ENCODE measurements at regions not wholly inside any gene's neighbourhood (a gene's known extent, or its start where the extent isn't known, plus 50 kb on each side); places are given as distances from the start of the nearest gene placed in this dataset.

DNA sequence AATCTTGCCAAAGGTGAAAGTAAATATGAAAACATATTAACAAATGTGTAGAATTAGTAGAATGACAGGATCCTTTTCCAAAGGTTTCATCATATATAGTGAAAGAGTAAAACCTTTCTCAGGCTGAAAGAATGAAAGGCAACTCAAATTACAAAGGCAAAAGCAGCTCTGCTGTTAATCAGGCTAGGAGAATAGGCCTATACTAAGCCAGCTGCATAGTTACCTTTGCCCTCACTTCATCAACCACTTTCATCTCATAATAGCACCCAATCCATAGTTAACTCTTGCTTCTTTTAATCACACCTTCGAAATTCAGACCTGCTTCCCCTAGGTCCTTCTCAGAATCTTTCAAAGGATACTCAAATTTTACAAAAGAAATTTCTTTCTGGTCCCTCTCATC is 1167.6 kb upstream of the ATXN8OS start:
- no peaks in the 10 kb centered on the region for H3K79me2 ChIP-seq (ENCODE audit: control insufficient read depth, low read length)
- no peaks in the 10 kb centered on the region for H3K36me3 ChIP-seq (ENCODE audit: control insufficient read depth, low read length)
- H3K9me2 ChIP-seq (replicated peaks; ENCODE audit: control insufficient read depth, low read length): no peaks in the 10 kb centered on the region
- no peaks in the 10 kb centered on the region for H3K9me3 ChIP-seq (ENCODE audit: control insufficient read depth, insufficient read depth, low read length)
- no peak overlapping the region for H3K4me2 ChIP-seq (ENCODE audit: low read length)
- no peaks in the 10 kb centered on the region for H3F3A ChIP-seq (ENCODE audit: control insufficient read depth, insufficient read depth)
- no peaks in the 10 kb centered on the region for H4K20me1 ChIP-seq (ENCODE audit: control insufficient read depth, insufficient read depth, low read depth, low read length)
- H3K27me3 ChIP-seq (ENCODE audit: control insufficient read depth, low read length): no peaks in the 10 kb centered on the region
- no peak overlapping the region for H3K4me3 ChIP-seq (ENCODE audit: low read length)
- no peak overlapping the region for H3K27ac ChIP-seq (ENCODE audit: low read depth, low read length)
- TF ChIP-seq, protein P1, sequence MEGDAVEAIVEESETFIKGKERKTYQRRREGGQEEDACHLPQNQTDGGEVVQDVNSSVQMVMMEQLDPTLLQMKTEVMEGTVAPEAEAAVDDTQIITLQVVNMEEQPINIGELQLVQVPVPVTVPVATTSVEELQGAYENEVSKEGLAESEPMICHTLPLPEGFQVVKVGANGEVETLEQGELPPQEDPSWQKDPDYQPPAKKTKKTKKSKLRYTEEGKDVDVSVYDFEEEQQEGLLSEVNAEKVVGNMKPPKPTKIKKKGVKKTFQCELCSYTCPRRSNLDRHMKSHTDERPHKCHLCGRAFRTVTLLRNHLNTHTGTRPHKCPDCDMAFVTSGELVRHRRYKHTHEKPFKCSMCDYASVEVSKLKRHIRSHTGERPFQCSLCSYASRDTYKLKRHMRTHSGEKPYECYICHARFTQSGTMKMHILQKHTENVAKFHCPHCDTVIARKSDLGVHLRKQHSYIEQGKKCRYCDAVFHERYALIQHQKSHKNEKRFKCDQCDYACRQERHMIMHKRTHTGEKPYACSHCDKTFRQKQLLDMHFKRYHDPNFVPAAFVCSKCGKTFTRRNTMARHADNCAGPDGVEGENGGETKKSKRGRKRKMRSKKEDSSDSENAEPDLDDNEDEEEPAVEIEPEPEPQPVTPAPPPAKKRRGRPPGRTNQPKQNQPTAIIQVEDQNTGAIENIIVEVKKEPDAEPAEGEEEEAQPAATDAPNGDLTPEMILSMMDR (IDR thresholded peaks at IDR 0.05; ENCODE audit: low read depth, low read length, poor library complexity, severe bottlenecking): no peak
- no peaks in the 10 kb centered on the region for H3K4me1 ChIP-seq (ENCODE audit: control insufficient read depth, low read length)

DNA sequence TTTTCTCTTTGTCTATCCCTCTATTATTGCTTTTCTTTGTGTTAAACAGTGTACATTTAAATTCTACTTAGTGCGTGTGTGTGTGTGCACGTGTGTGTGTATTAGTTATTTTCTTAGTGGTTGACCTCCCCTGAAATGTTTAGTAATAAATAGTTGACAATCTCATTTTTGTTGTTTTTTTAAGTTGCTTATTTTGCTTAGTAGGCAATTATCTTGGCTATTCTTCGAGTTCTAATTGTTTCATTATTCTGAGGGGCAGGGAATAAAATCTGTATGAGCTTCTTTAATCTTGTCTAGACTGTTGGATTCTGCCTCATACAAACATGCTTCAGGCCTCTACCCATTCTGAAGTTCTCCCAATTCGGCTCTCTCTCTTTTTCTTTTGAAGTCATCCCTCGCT is 1169.0 kb upstream of the ATXN8OS start:
- Histone ChIP-seq H4K20me1 (ENCODE audit: control insufficient read depth, insufficient read depth, low read depth, low read length) (no peaks in the 10 kb centered on the region), H3F3A (ENCODE audit: control insufficient read depth, insufficient read depth) (no peaks in the 10 kb centered on the region), H3K79me2 (ENCODE audit: control insufficient read depth, low read length) (no peaks in the 10 kb centered on the region), H3K36me3 (ENCODE audit: control insufficient read depth, low read length) (no peaks in the 10 kb centered on the region), H3K27ac (ENCODE audit: low read depth, low read length) (no peak overlapping the region), H3K4me2 (ENCODE audit: low read length) (no peak overlapping the region), H3K27me3 (ENCODE audit: control insufficient read depth, low read length) (no peaks in the 10 kb centered on the region), H3K4me3 (ENCODE audit: low read length) (no peak overlapping the region), H3K9me2 (replicated peaks; ENCODE audit: control insufficient read depth, low read length) (no peaks in the 10 kb centered on the region), H3K9me3 (ENCODE audit: control insufficient read depth, insufficient read depth, low read length) (no peaks in the 10 kb centered on the region), H3K4me1 (ENCODE audit: control insufficient read depth, low read length) (no peaks in the 10 kb centered on the region)
- no peak for TF ChIP-seq EZH2phosphoT487 (IDR thresholded peaks at IDR 0.05; ENCODE audit: borderline replicate concordance, low read length)
- TF ChIP-seq, protein P1 (IDR thresholded peaks at IDR 0.05; ENCODE audit: low read depth, low read length, poor library complexity, severe bottlenecking): no peak

DNA sequence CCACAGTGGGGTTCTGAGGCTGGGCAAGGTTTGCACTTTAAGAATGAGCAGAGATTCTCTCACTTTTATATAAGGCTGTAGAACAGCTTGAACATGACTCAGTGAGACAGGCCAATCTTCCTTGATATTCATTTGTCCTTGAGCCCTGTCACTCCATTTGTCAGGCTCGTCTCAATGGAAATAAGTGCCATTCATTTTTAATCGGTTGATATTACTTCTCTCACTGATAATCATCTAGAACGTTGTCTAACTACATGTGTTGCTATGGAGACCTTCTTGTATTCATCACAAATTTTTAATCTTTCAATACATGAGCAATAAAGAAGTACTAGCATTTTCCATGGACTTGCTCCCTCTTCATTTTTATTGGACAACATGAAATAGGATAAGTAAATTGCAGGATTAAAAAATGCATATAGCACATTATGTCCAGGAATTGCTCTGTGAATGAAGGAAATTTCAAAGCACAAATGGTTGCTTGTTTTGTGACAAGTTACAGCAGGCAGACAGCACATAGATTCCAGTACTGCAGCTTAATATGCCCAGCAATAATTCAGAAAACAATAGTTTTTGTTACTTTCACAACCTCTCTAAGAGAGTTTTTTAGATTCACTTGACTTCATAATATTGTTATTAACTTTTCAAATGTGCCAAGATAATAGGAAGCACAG is 1178.4 kb upstream of the ATXN8OS start:
- H3F3A ChIP-seq (ENCODE audit: control insufficient read depth, insufficient read depth): no peaks in the 10 kb centered on the region
- TF ChIP-seq, protein P1 (IDR thresholded peaks at IDR 0.05; ENCODE audit: low read depth, low read length, poor library complexity, severe bottlenecking): no peak
- TF ChIP-seq EZH2phosphoT487 (IDR thresholded peaks at IDR 0.05; ENCODE audit: borderline replicate concordance, low read length): no peak
- H3K79me2 ChIP-seq (ENCODE audit: control insufficient read depth, low read length): no peaks in the 10 kb centered on the region
- no peak overlapping the region for H3K4me2 ChIP-seq (ENCODE audit: low read length)
- H3K36me3 ChIP-seq (ENCODE audit: control insufficient read depth, low read length): no peaks in the 10 kb centered on the region
- no peaks in the 10 kb centered on the region for H3K9me2 ChIP-seq (replicated peaks; ENCODE audit: control insufficient read depth, low read length)
- H3K27me3 ChIP-seq (ENCODE audit: control insufficient read depth, low read length): no peaks in the 10 kb centered on the region
- H3K9me3 ChIP-seq (ENCODE audit: control insufficient read depth, insufficient read depth, low read length): no peaks in the 10 kb centered on the region
- no peak overlapping the region for H3K4me3 ChIP-seq (ENCODE audit: low read length)
- no peaks in the 10 kb centered on the region for H3K4me1 ChIP-seq (ENCODE audit: control insufficient read depth, low read length)
- H4K20me1 ChIP-seq (ENCODE audit: control insufficient read depth, insufficient read depth, low read depth, low read length): no peaks in the 10 kb centered on the region
- no peak overlapping the region for H3K27ac ChIP-seq (ENCODE audit: low read depth, low read length)

All from DOHH2 (cell line).